Astrocyte (in vitro differentiated cells and primary cell): ENCODE measurements at regions not wholly inside any gene's neighbourhood (a gene's known extent, or its start where the extent isn't known, plus 50 kb on each side); places are given as distances from the start of the nearest gene placed in this dataset.
A peak's percentile ranks its signal among the peaks of the same experiment; 100 is the strongest.

Experiments
- DNase-seq: peaks from one replicate; pipeline ENCODE4 v3.0.0-alpha.2; 2010; ENCODE audit warnings: low read depth
- FAIRE-seq: peaks from 2 replicates; lab custom pipeline; 2011; peaks lifted over from hg19 to GRCh38; lab: Jason Lieb, UNC
- H2AFZ ChIP-seq: 2 replicates; pipeline ENCODE4 v1.6.0; 2012; ENCODE audit warnings: low read depth, low read length, inconsistent platforms
- H3K27ac ChIP-seq: 2 replicates; pipeline ENCODE4 v1.5.1; 2011; ENCODE audit warnings: low read depth, low read length, inconsistent platforms
- H3K27me3 ChIP-seq: 2 replicates; pipeline ENCODE4 v1.6.0; 2011; ENCODE audit warnings: low read length, inconsistent platforms; ENCODE audit not compliant: insufficient read depth
- H3K36me3 ChIP-seq: 2 replicates; pipeline ENCODE4 v1.5.1; 2011; ENCODE audit warnings: low read length, inconsistent platforms; ENCODE audit not compliant: insufficient read depth
- H3K4me1 ChIP-seq: 2 replicates; pipeline ENCODE4 v1.5.1; 2011; ENCODE audit warnings: low read length, inconsistent platforms; ENCODE audit not compliant: insufficient read depth
- H3K4me2 ChIP-seq: 2 replicates; pipeline ENCODE4 v1.6.0; 2012; ENCODE audit warnings: low read length, inconsistent platforms
- H3K4me3 ChIP-seq: 2 replicates; pipeline ENCODE4 v1.5.1; 2011; ENCODE audit warnings: low read depth, mild to moderate bottlenecking, low read length, inconsistent platforms; ENCODE audit not compliant: insufficient read depth
- H3K79me2 ChIP-seq: 2 replicates; pipeline ENCODE4 v1.6.0; 2012; ENCODE audit warnings: mild to moderate bottlenecking, low read length, inconsistent platforms; ENCODE audit not compliant: insufficient read depth
- H3K9ac ChIP-seq: 2 replicates; pipeline ENCODE4 v1.6.0; 2012; ENCODE audit warnings: mild to moderate bottlenecking, low read length, inconsistent platforms
- H3K9me3 ChIP-seq: 2 replicates; pipeline ENCODE4 v1.5.1; 2012; ENCODE audit warnings: low read depth, mild to moderate bottlenecking, low read length, inconsistent platforms; ENCODE audit not compliant: insufficient read depth
- H4K20me1 ChIP-seq: 2 replicates; pipeline ENCODE4 v1.6.0; 2012; ENCODE audit warnings: low read length, inconsistent platforms; ENCODE audit not compliant: insufficient read depth
- H3K27ac Mint-ChIP-seq: one replicate; pipeline ENCODE4 v1.8.0; 2021; ENCODE audit warnings: mild to moderate bottlenecking, mixed read lengths; ENCODE audit not compliant: unreplicated experiment
- H3K27me3 Mint-ChIP-seq: one replicate; pipeline ENCODE4 v1.8.0; 2021; ENCODE audit warnings: low read depth, mixed read lengths; ENCODE audit not compliant: unreplicated experiment
- H3K36me3 Mint-ChIP-seq: one replicate; pipeline ENCODE4 v1.8.0; 2021; ENCODE audit warnings: low read depth, mixed read lengths; ENCODE audit not compliant: unreplicated experiment
- H3K4me1 Mint-ChIP-seq: one replicate; pipeline ENCODE4 v1.8.0; 2021; ENCODE audit warnings: low read depth, mixed read lengths; ENCODE audit not compliant: unreplicated experiment
- H3K4me3 Mint-ChIP-seq: one replicate; pipeline ENCODE4 v1.8.0; 2021; ENCODE audit warnings: mild to moderate bottlenecking, moderate library complexity, mixed read lengths; ENCODE audit not compliant: unreplicated experiment
- H3K9me3 Mint-ChIP-seq: one replicate; pipeline ENCODE4 v1.8.0; 2021; ENCODE audit warnings: mild to moderate bottlenecking, mixed read lengths; ENCODE audit not compliant: unreplicated experiment
- EZH2 ChIP-seq: IDR thresholded peaks from 2 replicates; pipeline ENCODE4 v1.6.1; 2012; ENCODE audit warnings: mild to moderate bottlenecking, low read length, inconsistent platforms; ENCODE audit not compliant: insufficient read depth
- TF ChIP-seq, protein P1 (sequence below): IDR thresholded peaks from 2 replicates; pipeline ENCODE4 v1.5.1; 2011; ENCODE audit warnings: low read depth, mild to moderate bottlenecking, inconsistent platforms, low read length, moderate library complexity; ENCODE audit not compliant: insufficient read depth

GRCh38 chr13:74575729-74576125 is 441.5 kb upstream of the KLF12 start:
- Mint-ChIP-seq H3K27ac (peak overlapping the region; percentile 44), H3K4me1 (peaks cover 10% of the 10 kb centered on the region), H3K27me3 (peaks cover 2% of the 10 kb centered on the region), H3K9me3 (no peaks in the 10 kb centered on the region), H3K4me3 (peak overlapping the region; percentile 75), H3K36me3 (no peaks in the 10 kb centered on the region)
- peak; percentile 49 for DNase-seq
- Histone ChIP-seq H3K9ac (peak overlapping the region; percentile 63), H3K4me1 (peaks cover 4% of the 10 kb centered on the region), H3K27me3 (no peaks in the 10 kb centered on the region), H3K9me3 (no peaks in the 10 kb centered on the region), H3K79me2 (no peaks in the 10 kb centered on the region), H3K4me3 (peak overlapping the region; percentile 66), H3K27ac (no peak overlapping the region), H3K36me3 (no peaks in the 10 kb centered on the region), H3K4me2 (peak overlapping the region; percentile 93), H2AFZ (peak overlapping the region; percentile 92), H4K20me1 (no peaks in the 10 kb centered on the region)
- no peak for FAIRE-seq
- TF ChIP-seq, protein P1, sequence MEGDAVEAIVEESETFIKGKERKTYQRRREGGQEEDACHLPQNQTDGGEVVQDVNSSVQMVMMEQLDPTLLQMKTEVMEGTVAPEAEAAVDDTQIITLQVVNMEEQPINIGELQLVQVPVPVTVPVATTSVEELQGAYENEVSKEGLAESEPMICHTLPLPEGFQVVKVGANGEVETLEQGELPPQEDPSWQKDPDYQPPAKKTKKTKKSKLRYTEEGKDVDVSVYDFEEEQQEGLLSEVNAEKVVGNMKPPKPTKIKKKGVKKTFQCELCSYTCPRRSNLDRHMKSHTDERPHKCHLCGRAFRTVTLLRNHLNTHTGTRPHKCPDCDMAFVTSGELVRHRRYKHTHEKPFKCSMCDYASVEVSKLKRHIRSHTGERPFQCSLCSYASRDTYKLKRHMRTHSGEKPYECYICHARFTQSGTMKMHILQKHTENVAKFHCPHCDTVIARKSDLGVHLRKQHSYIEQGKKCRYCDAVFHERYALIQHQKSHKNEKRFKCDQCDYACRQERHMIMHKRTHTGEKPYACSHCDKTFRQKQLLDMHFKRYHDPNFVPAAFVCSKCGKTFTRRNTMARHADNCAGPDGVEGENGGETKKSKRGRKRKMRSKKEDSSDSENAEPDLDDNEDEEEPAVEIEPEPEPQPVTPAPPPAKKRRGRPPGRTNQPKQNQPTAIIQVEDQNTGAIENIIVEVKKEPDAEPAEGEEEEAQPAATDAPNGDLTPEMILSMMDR: no peak
- TF ChIP-seq EZH2: no peak

- no peaks in the 10 kb centered on the region for H4K20me1 ChIP-seq
- Mint-ChIP-seq H3K9me3 (no peaks in the 10 kb centered on the region), H3K27me3 (peaks cover 2% of the 10 kb centered on the region), H3K36me3 (no peaks in the 10 kb centered on the region), H3K4me3 (peak overlapping the region; percentile 75), H3K27ac (peak overlapping the region; percentile 44), H3K4me1 (peaks cover 12% of the 10 kb centered on the region)
- TF ChIP-seq EZH2: no peak
- TF ChIP-seq, protein P1: no peak
- H3K27me3 ChIP-seq: no peaks in the 10 kb centered on the region
- H3K36me3 ChIP-seq: no peaks in the 10 kb centered on the region
- DNase-seq (no peak), FAIRE-seq (no peak)
- peaks cover 4% of the 10 kb centered on the region for H3K4me1 ChIP-seq
- no peaks in the 10 kb centered on the region for H3K9me3 ChIP-seq
- H3K79me2 ChIP-seq: no peaks in the 10 kb centered on the region
- H2AFZ ChIP-seq: peak overlapping the region; percentile 92
- no peak overlapping the region for H3K27ac ChIP-seq
- peak overlapping the region; percentile 63 for H3K9ac ChIP-seq
- H3K4me3 ChIP-seq: peak overlapping the region; percentile 66
- H3K4me2 ChIP-seq: peak overlapping the region; percentile 93
Measured at GRCh38 chr13:74574964-74575728, 440.9 kb upstream of the KLF12 start.

DNA sequence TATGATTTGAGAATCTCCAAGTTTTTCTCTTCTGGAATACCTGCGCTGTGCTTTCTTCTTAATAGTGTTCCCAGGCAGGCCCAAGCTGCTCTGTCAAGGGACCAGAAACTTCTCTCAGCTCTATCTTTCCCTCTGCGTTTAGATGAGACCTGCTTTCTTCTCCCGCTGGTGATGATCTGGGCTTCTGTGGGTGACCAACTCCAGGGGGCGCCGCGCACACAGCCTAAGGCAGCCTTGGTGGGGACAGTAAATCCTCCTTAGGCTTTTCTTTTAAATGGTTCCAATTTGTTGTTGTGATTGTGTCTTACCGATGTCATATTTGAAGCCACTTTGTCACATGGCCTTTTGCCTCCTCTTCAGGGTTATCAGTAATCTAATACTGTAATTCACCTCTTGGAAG is 439.4 kb upstream of the KLF12 start:
- Mint-ChIP-seq H3K4me3 (no peak overlapping the region), H3K36me3 (no peaks in the 10 kb centered on the region), H3K9me3 (no peaks in the 10 kb centered on the region), H3K27me3 (peaks cover 2% of the 10 kb centered on the region), H3K27ac (no peak overlapping the region), H3K4me1 (peaks cover 16% of the 10 kb centered on the region)
- Histone ChIP-seq H3K9me3 (no peaks in the 10 kb centered on the region), H3K4me2 (no peak overlapping the region), H3K36me3 (no peaks in the 10 kb centered on the region), H3K9ac (no peak overlapping the region), H3K4me3 (no peak overlapping the region), H3K27me3 (no peaks in the 10 kb centered on the region), H3K4me1 (peaks cover 4% of the 10 kb centered on the region), H3K79me2 (no peaks in the 10 kb centered on the region), H2AFZ (no peak overlapping the region), H3K27ac (no peak overlapping the region), H4K20me1 (no peaks in the 10 kb centered on the region)
- FAIRE-seq (no peak), DNase-seq (no peak)
- no peak for TF ChIP-seq EZH2
- TF ChIP-seq, protein P1: no peak
